Mesothelial cell of epicardium (in vitro differentiated cells): ENCODE measurements at regions not wholly inside any gene's neighbourhood (a gene's known extent, or its start where the extent isn't known, plus 50 kb on each side); places are given as distances from the start of the nearest gene placed in this dataset.
A peak's percentile ranks its signal among the peaks of the same experiment; 100 is the strongest.

Experiments used
- DNase-seq, 2 experiments: peaks; one replicate each; pipeline ENCODE4 v3.0.0; 2021; ENCODE audit warnings: low spot score in 2 of 2; ENCODE audit not compliant: unreplicated experiment in 2 of 2
- H3K27ac Mint-ChIP-seq: 2 replicates; pipeline ENCODE4 v1.8.0; 2021; ENCODE audit warnings: mixed read lengths
- H3K27me3 Mint-ChIP-seq: 2 replicates; pipeline ENCODE4 v1.8.0; 2021; ENCODE audit warnings: low read depth, mixed read lengths
- H3K36me3 Mint-ChIP-seq: 2 replicates; pipeline ENCODE4 v1.8.0; 2021; ENCODE audit warnings: mixed read lengths
- H3K4me1 Mint-ChIP-seq: 2 replicates; pipeline ENCODE4 v1.8.0; 2021; ENCODE audit warnings: mixed read lengths
- H3K4me3 Mint-ChIP-seq: 2 replicates; pipeline ENCODE4 v1.8.0; 2021; ENCODE audit warnings: mild to moderate bottlenecking, moderate library complexity, mixed read lengths
- H3K9me3 Mint-ChIP-seq: 2 replicates; pipeline ENCODE4 v1.8.0; 2021; ENCODE audit warnings: mixed read lengths
- CTCF ChIP-seq: fragments of 200-600 bp; sonication (generic); IDR thresholded peaks from one replicate; pipeline ENCODE4 v1.5.0; 2021; ENCODE audit warnings: antibody characterized with exemption; ENCODE audit not compliant: unreplicated experiment

GRCh38 chr12:123096182-123096581 lies 54.7 kb downstream of the PITPNM2 start:
- no peak for TF ChIP-seq CTCF
- no peaks in the 10 kb centered on the region for H3K27me3 Mint-ChIP-seq
- no peak for DNase-seq
- H3K4me1 Mint-ChIP-seq, result peaks cover 17% of the 10 kb centered on the region
- H3K9me3 Mint-ChIP-seq, result no peaks in the 10 kb centered on the region
- H3K4me3 Mint-ChIP-seq, result no peak overlapping the region
- H3K36me3 Mint-ChIP-seq, result no peaks in the 10 kb centered on the region
- no peak overlapping the region for H3K27ac Mint-ChIP-seq

DNA sequence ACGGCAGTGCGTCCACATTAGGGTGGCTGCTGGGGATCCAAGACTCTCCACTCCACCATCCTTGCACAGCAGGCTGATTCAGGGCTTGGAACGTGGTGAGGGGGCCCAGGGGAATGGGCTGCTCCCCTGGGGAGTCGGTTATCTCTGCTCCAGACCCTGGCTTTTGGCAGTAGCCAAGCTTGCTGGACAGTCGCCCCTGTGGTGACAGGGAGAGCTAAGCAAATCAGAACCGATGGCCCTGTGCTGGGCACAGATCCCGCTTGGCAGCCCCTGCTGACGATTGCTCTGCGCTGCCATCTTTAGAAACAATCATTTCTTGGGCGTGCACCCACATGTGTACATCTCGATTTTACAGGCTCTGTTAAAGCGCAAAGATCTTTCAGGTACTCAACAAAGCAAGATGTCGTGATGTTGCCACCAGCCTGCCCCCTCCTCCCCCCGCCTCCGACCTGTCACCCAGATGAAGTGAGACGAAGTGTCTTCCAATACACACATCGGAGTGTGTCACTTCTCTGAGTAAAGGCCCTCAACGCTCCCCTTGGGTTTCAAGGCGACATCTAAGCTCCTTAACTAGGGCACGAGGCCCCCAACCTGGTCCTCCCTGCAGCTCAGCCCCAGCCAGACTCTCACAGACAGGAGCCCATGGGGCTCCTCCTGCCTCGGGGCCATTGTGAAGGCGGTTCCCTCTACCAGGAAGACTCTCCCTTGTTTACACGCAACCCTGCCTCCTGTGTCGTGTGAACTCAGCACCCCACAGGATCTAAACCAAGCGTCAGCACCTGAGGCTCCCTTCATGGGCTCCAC lies 55.6 kb downstream of the PITPNM2 start:
- TF ChIP-seq CTCF, result no peak
- H3K4me3 Mint-ChIP-seq, result no peak overlapping the region
- H3K27me3 Mint-ChIP-seq, result no peaks in the 10 kb centered on the region
- no peak for DNase-seq
- no peaks in the 10 kb centered on the region for H3K9me3 Mint-ChIP-seq
- H3K4me1 Mint-ChIP-seq, result peaks cover 17% of the 10 kb centered on the region
- H3K36me3 Mint-ChIP-seq, result no peaks in the 10 kb centered on the region
- H3K27ac Mint-ChIP-seq, result no peak overlapping the region

- Mint-ChIP-seq H3K9me3 (no peaks in the 10 kb centered on the region), H3K4me3 (no peak overlapping the region), H3K27me3 (no peaks in the 10 kb centered on the region), H3K36me3 (no peaks in the 10 kb centered on the region), H3K4me1 (peaks cover 17% of the 10 kb centered on the region), H3K27ac (peak overlapping the region; percentile 2)
- no peak for DNase-seq
- TF ChIP-seq CTCF, result no peak
Observed at GRCh38 chr12:123094349-123095077, 56.4 kb downstream of the PITPNM2 start.

DNA sequence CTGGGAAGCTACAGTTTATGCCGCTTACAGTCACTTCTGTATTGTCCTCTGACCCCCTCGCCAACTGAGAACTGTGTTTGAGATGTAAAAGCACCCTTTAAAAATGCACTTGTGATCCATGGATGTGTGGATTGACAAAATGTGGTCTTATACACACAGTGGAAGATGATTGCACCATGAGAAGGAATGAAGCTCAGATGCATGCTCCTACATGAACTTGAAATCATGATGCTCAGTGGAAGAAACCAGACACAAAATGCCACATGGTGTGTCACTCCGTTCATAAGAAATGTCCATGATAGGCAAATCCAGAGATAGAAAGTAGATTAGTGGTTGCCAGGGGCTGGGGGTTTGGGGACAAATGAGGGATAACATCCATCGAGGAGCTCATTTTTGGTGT lies 58.0 kb downstream of the PITPNM2 start:
- H3K27me3 Mint-ChIP-seq, result no peaks in the 10 kb centered on the region
- no peak for DNase-seq
- no peak overlapping the region for H3K4me3 Mint-ChIP-seq
- H3K36me3 Mint-ChIP-seq, result no peaks in the 10 kb centered on the region
- no peaks in the 10 kb centered on the region for H3K9me3 Mint-ChIP-seq
- H3K27ac Mint-ChIP-seq, result no peak overlapping the region
- H3K4me1 Mint-ChIP-seq, result peaks cover 17% of the 10 kb centered on the region
- no peak for TF ChIP-seq CTCF

GRCh38 chr12:123091230-123092150 lies 59.4 kb downstream of the PITPNM2 start:
- Mint-ChIP-seq H3K36me3 (no peaks in the 10 kb centered on the region), H3K27ac (no peak overlapping the region), H3K27me3 (no peaks in the 10 kb centered on the region), H3K4me3 (no peak overlapping the region), H3K4me1 (peaks cover 17% of the 10 kb centered on the region), H3K9me3 (no peaks in the 10 kb centered on the region)
- no peak for TF ChIP-seq CTCF
- no peak for DNase-seq
